ENCODE measurements at regions not wholly inside any gene's neighbourhood (a gene's known extent, or its start where the extent isn't known, plus 50 kb on each side); places are given as distances from the start of the nearest gene placed in this dataset.
"Not testable (repeated sequence)": the region's sequence is repeated elsewhere in the genome, so short reads cannot be mapped to it uniquely, and the experiment has no call there.

GRCh38 chr17:27091043-27091497 lies 202.8 kb upstream of the WSB1 start:
- DNase-seq (ENCODE audit: low read depth in 2 of 2) = no peak

GRCh38 chr17:27094179-27094578 lies 199.7 kb upstream of the WSB1 start:
- not testable (repeated sequence) for DNase-seq (ENCODE audit: low read depth in 2 of 2)

GRCh38 chr17:27095821-27096220 lies 198.1 kb upstream of the WSB1 start:
- DNase-seq (ENCODE audit: low read depth in 2 of 2) = not testable (repeated sequence)

GRCh38 chr17:27099266-27099665 lies 194.6 kb upstream of the WSB1 start:
- DNase-seq (ENCODE audit: low read depth in 2 of 2) = not testable (repeated sequence)

GRCh38 chr17:27104605-27105221 lies 189.2 kb upstream of the WSB1 start:
- DNase-seq (ENCODE audit: low read depth in 2 of 2) = not testable (repeated sequence)

GRCh38 chr17:27105636-27106035 lies 188.3 kb upstream of the WSB1 start:
- no peak for DNase-seq (ENCODE audit: low read depth in 2 of 2)

GRCh38 chr17:27106347-27106981 lies 187.4 kb upstream of the WSB1 start:
- no peak for DNase-seq (ENCODE audit: low read depth in 2 of 2)

- no peak for DNase-seq (ENCODE audit: low read depth in 2 of 2)
These were observed 186.9 kb upstream of the WSB1 start for GRCh38 chr17:27106982-27107360.

- DNase-seq (ENCODE audit: low read depth in 2 of 2) = not testable (repeated sequence)
These were observed 186.3 kb upstream of the WSB1 start for GRCh38 chr17:27107386-27108328.

GRCh38 chr17:27109346-27109745 lies 184.6 kb upstream of the WSB1 start:
- DNase-seq (ENCODE audit: low read depth in 2 of 2) = no peak

- no peak for DNase-seq (ENCODE audit: low read depth in 2 of 2)
These were observed 140.9 kb upstream of the WSB1 start for GRCh38 chr17:27153005-27153404.

GRCh38 chr17:27155866-27156265 lies 138.0 kb upstream of the WSB1 start:
- DNase-seq (ENCODE audit: low read depth in 2 of 2) = no peak

- DNase-seq (ENCODE audit: low read depth in 2 of 2) = no peak
These were observed 136.6 kb upstream of the WSB1 start for GRCh38 chr17:27157297-27157696.

- DNase-seq (ENCODE audit: low read depth in 2 of 2) = no peak
These were observed 136.0 kb upstream of the WSB1 start for GRCh38 chr17:27157898-27158297.

- no peak for DNase-seq (ENCODE audit: low read depth in 2 of 2)
These were observed 135.5 kb upstream of the WSB1 start for GRCh38 chr17:27158382-27158781.

GRCh38 chr17:27180322-27180721 lies 113.6 kb upstream of the WSB1 start:
- no peak for DNase-seq (ENCODE audit: low read depth in 2 of 2)

GRCh38 chr17:27181379-27181925 lies 112.5 kb upstream of the WSB1 start:
- DNase-seq (ENCODE audit: low read depth in 2 of 2) = not testable (repeated sequence)

- no peak for DNase-seq (ENCODE audit: low read depth in 2 of 2)
These were observed 112.0 kb upstream of the WSB1 start for GRCh38 chr17:27181935-27182334.

GRCh38 chr17:27197505-27197904 lies 96.4 kb upstream of the WSB1 start:
- peak in 1 of 2 donors; percentile 21 for DNase-seq (ENCODE audit: low read depth in 2 of 2)

- DNase-seq (ENCODE audit: low read depth in 2 of 2) = peak in 1 of 2 donors; percentile 45
These were observed 94.0 kb upstream of the WSB1 start for GRCh38 chr17:27199948-27200347.

GRCh38 chr17:27200476-27200875 lies 93.4 kb upstream of the WSB1 start:
- DNase-seq (ENCODE audit: low read depth in 2 of 2) = no peak

GRCh38 chr17:27203241-27203640 lies 90.7 kb upstream of the WSB1 start:
- no peak for DNase-seq (ENCODE audit: low read depth in 2 of 2)

Data from dermis microvascular lymphatic vessel endothelial cell (primary cell).